ENCODE measurements at regions not wholly inside any gene's neighbourhood (a gene's known extent, or its start where the extent isn't known, plus 50 kb on each side); places are given as distances from the start of the nearest gene placed in this dataset.
A peak's percentile ranks its signal among the peaks of the same experiment; 100 is the strongest.
"Not testable (repeated sequence)": the region's sequence is repeated elsewhere in the genome, so short reads cannot be mapped to it uniquely, and the experiment has no call there.

DNA sequence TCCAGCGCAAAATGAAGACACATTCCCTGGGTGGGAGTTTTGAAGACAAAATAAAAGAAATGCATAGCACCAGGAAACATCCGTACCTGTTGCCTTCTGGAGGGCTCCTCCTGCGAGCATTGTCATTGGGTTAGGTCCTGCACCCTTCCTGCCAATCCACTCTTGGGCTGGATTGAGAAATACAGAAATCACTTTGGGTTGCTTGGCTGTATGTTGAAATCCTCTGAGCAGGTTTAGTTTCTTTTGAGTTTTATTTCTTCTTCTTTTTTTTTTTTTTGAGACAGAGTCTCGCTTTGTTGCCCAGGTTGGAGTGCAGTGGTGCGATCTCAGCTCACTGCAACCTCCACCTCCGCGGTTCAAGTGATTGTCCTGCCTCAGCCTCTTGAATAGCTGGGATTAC, 67.6 kb downstream of the ARF6 start:
- H3K36me3 ChIP-seq, result no peaks in the 10 kb centered on the region
- no peak overlapping the region for H3K4me3 ChIP-seq
- TF ChIP-seq, protein P1, sequence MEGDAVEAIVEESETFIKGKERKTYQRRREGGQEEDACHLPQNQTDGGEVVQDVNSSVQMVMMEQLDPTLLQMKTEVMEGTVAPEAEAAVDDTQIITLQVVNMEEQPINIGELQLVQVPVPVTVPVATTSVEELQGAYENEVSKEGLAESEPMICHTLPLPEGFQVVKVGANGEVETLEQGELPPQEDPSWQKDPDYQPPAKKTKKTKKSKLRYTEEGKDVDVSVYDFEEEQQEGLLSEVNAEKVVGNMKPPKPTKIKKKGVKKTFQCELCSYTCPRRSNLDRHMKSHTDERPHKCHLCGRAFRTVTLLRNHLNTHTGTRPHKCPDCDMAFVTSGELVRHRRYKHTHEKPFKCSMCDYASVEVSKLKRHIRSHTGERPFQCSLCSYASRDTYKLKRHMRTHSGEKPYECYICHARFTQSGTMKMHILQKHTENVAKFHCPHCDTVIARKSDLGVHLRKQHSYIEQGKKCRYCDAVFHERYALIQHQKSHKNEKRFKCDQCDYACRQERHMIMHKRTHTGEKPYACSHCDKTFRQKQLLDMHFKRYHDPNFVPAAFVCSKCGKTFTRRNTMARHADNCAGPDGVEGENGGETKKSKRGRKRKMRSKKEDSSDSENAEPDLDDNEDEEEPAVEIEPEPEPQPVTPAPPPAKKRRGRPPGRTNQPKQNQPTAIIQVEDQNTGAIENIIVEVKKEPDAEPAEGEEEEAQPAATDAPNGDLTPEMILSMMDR (IDR thresholded peaks at IDR 0.05; ENCODE audit: low read depth, low read length), result no peak
- H3K27me3 ChIP-seq, result no peaks in the 10 kb centered on the region
- no peak overlapping the region for H3K27ac ChIP-seq
- H3K9me3 ChIP-seq (ENCODE audit: low read depth), result no peaks in the 10 kb centered on the region
- peaks cover 12% of the 10 kb centered on the region for H3K4me1 ChIP-seq (ENCODE audit: low read depth)
- DNase-seq (ENCODE audit: low read depth in 1 of 2, low spot score in 1 of 2), result no peak

DNA sequence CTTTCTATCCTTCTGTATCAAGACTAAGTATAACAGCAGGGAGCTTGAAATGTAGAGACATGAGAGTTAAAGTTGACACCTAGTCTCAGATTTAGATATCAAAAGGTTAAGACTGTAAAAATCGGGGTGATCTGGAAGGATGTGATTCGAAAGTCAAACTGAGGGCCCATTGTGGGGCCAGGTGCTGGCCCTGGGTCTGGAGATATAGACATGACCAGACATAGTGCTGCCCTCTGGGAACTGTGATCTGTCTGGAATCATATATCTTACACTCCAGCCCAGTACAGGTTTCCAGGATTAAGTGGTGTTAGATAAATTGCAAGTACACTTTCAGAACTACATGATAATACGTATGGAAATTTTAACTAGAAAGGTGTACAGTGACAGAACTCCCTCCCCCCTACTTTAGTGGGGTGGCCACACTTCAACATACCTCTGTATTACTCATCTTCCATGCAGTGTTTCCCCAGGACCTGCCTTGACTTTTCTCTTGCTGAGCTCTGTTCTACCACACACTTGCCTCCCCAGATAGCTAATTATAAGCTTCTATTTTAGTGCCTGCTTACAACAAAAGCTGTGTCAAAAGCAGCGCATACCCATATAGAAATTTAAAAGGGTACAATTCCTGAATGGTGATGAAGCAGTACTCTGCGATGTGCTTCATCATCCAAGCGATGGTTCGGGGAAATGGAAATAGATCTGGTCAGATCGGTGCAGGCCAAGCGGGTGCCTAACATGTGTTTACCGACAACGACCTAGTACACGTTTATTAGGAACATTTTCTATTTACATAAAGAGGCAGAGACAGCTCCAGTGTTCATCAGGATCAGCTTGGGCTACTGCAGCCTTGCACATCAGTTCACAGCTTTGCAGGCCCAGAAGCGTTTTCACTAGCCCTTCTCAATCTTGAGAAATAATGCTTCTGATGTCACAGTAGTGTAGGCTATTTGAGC, 68.7 kb downstream of the ARF6 start:
- Histone ChIP-seq H3K9me3 (ENCODE audit: low read depth) (no peaks in the 10 kb centered on the region), H3K27me3 (no peaks in the 10 kb centered on the region), H3K27ac (peak overlapping the region; percentile 3), H3K4me3 (no peak overlapping the region), H3K36me3 (no peaks in the 10 kb centered on the region), H3K4me1 (ENCODE audit: low read depth) (peaks cover 12% of the 10 kb centered on the region)
- DNase-seq (ENCODE audit: low read depth in 1 of 2, low spot score in 1 of 2), result no peak
- TF ChIP-seq, protein P1 (IDR thresholded peaks at IDR 0.05; ENCODE audit: low read depth, low read length), result no peak

DNA sequence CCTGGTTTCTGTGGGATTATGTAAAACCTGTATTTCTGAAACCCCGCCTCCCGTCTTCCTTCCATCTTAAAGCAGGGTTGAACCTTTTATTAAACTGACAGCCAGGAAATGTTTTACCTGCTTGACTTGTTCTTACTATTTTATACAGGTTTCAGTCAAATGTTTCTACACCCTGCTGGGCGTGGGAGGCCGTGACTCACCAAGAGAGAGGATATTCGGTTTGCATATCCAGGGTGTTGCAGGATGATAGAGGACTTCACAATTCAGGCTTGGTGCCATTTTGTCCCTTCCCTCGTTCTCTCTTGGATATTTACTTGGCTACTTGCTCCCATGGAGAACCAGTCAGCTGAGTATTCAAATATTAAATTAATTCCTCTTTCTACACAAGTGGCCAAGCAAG, 69.7 kb downstream of the ARF6 start:
- no peaks in the 10 kb centered on the region for H3K27me3 ChIP-seq
- H3K9me3 ChIP-seq (ENCODE audit: low read depth), result no peaks in the 10 kb centered on the region
- no peaks in the 10 kb centered on the region for H3K36me3 ChIP-seq
- TF ChIP-seq, protein P1 (IDR thresholded peaks at IDR 0.05; ENCODE audit: low read depth, low read length), result no peak
- H3K4me1 ChIP-seq (ENCODE audit: low read depth), result peaks cover 12% of the 10 kb centered on the region
- H3K27ac ChIP-seq, result no peak overlapping the region
- H3K4me3 ChIP-seq, result no peak overlapping the region
- no peak for DNase-seq (ENCODE audit: low read depth in 1 of 2, low spot score in 1 of 2)

GRCh38 chr14:49965068-49965651, 72.3 kb downstream of the ARF6 start:
- not testable (repeated sequence) for H3K9me3 ChIP-seq (ENCODE audit: low read depth); H3K36me3 ChIP-seq; DNase-seq (ENCODE audit: low read depth in 1 of 2, low spot score in 1 of 2); H3K27ac ChIP-seq; H3K4me3 ChIP-seq; H3K27me3 ChIP-seq
- H3K4me1 ChIP-seq (ENCODE audit: low read depth), result peaks cover 14% of the 10 kb centered on the region

- peak in 1 of 2 donors; percentile 47 for DNase-seq (ENCODE audit: low read depth in 1 of 2, low spot score in 1 of 2)
- TF ChIP-seq, protein P1 (IDR thresholded peaks at IDR 0.05; ENCODE audit: low read depth, low read length), result no peak
- Histone ChIP-seq H3K4me3 (no peak overlapping the region), H3K9me3 (ENCODE audit: low read depth) (no peaks in the 10 kb centered on the region), H3K4me1 (ENCODE audit: low read depth) (peaks cover 22% of the 10 kb centered on the region), H3K27ac (no peak overlapping the region), H3K27me3 (no peaks in the 10 kb centered on the region), H3K36me3 (no peaks in the 10 kb centered on the region)
Observed at GRCh38 chr14:49966304-49966809, 73.5 kb downstream of the ARF6 start.
